ENCODE measurements at regions not wholly inside any gene's neighbourhood (a gene's known extent, or its start where the extent isn't known, plus 50 kb on each side); places are given as distances from the start of the nearest gene placed in this dataset.

- DNase-seq (ENCODE audit: low read depth in 4 of 4, low spot score in 1 of 4), result no peak
These were observed 626.5 kb upstream of the GALNTL6 start for GRCh38 chr4:171186700-171187099.

GRCh38 chr4:171181090-171181489 is 632.1 kb upstream of the GALNTL6 start:
- no peak for DNase-seq (ENCODE audit: low read depth in 4 of 4, low spot score in 1 of 4)

GRCh38 chr4:171170671-171171070 is 642.5 kb upstream of the GALNTL6 start:
- DNase-seq (ENCODE audit: low read depth in 4 of 4, low spot score in 1 of 4), result no peak

- DNase-seq (ENCODE audit: low read depth in 4 of 4, low spot score in 1 of 4), result no peak
These were observed 643.8 kb upstream of the GALNTL6 start for GRCh38 chr4:171169396-171169795.

- DNase-seq (ENCODE audit: low read depth in 4 of 4, low spot score in 1 of 4), result no peak
These were observed 650.7 kb upstream of the GALNTL6 start for GRCh38 chr4:171162478-171162877.

- DNase-seq (ENCODE audit: low read depth in 4 of 4, low spot score in 1 of 4), result no peak
These were observed 655.6 kb upstream of the GALNTL6 start for GRCh38 chr4:171157462-171158082.

GRCh38 chr4:171142639-171143038 is 670.6 kb upstream of the GALNTL6 start:
- no peak for DNase-seq (ENCODE audit: low read depth in 4 of 4, low spot score in 1 of 4)

- DNase-seq (ENCODE audit: low read depth in 4 of 4, low spot score in 1 of 4), result no peak
These were observed 671.2 kb upstream of the GALNTL6 start for GRCh38 chr4:171142045-171142444.

- DNase-seq (ENCODE audit: low read depth in 4 of 4, low spot score in 1 of 4), result no peak
These were observed 682.9 kb upstream of the GALNTL6 start for GRCh38 chr4:171130256-171130801.

GRCh38 chr4:171118091-171118490 is 695.1 kb upstream of the GALNTL6 start:
- no peak for DNase-seq (ENCODE audit: low read depth in 4 of 4, low spot score in 1 of 4)

GRCh38 chr4:171117457-171117856 is 695.7 kb upstream of the GALNTL6 start:
- DNase-seq (ENCODE audit: low read depth in 4 of 4, low spot score in 1 of 4), result no peak

GRCh38 chr4:171101845-171102244 is 711.4 kb upstream of the GALNTL6 start:
- DNase-seq (ENCODE audit: low read depth in 4 of 4, low spot score in 1 of 4), result no peak

GRCh38 chr4:171087089-171087488 is 726.1 kb upstream of the GALNTL6 start:
- no peak for DNase-seq (ENCODE audit: low read depth in 4 of 4, low spot score in 1 of 4)

- DNase-seq (ENCODE audit: low read depth in 4 of 4, low spot score in 1 of 4), result no peak
These were observed 745.8 kb upstream of the GALNTL6 start for GRCh38 chr4:171067422-171067821.

GRCh38 chr4:171049380-171049779 is 763.8 kb upstream of the GALNTL6 start:
- DNase-seq (ENCODE audit: low read depth in 4 of 4, low spot score in 1 of 4), result no peak

GRCh38 chr4:171042989-171043524 is 770.1 kb upstream of the GALNTL6 start:
- DNase-seq (ENCODE audit: low read depth in 4 of 4, low spot score in 1 of 4), result no peak

GRCh38 chr4:171035909-171036308 is 777.3 kb upstream of the GALNTL6 start:
- DNase-seq (ENCODE audit: low read depth in 4 of 4, low spot score in 1 of 4), result no peak

- DNase-seq (ENCODE audit: low read depth in 4 of 4, low spot score in 1 of 4), result no peak
These were observed 781.9 kb upstream of the GALNTL6 start for GRCh38 chr4:171031338-171031737.

GRCh38 chr4:171025776-171026175 is 787.4 kb upstream of the GALNTL6 start:
- DNase-seq (ENCODE audit: low read depth in 4 of 4, low spot score in 1 of 4), result no peak

- DNase-seq (ENCODE audit: low read depth in 4 of 4, low spot score in 1 of 4), result no peak
These were observed 787.9 kb upstream of the GALNTL6 start for GRCh38 chr4:171025343-171025742.

- no peak for DNase-seq (ENCODE audit: low read depth in 4 of 4, low spot score in 1 of 4)
These were observed 788.4 kb upstream of the GALNTL6 start for GRCh38 chr4:171024720-171025303.

GRCh38 chr4:171022824-171023230 is 790.4 kb upstream of the GALNTL6 start:
- DNase-seq (ENCODE audit: low read depth in 4 of 4, low spot score in 1 of 4), result no peak

- DNase-seq (ENCODE audit: low read depth in 4 of 4, low spot score in 1 of 4), result no peak
These were observed 795.6 kb upstream of the GALNTL6 start for GRCh38 chr4:171017593-171017992.

Measured in stimulated activated CD4-positive, alpha-beta T cell treated with anti-CD3 and anti-CD28 coated beads, Interleukin-1b, Interleukin-23, amount 100 ng/mL, for 24 hours (primary cell).